A549 (cell line): ENCODE measurements at regions not wholly inside any gene's neighbourhood (a gene's known extent, or its start where the extent isn't known, plus 50 kb on each side); places are given as distances from the start of the nearest gene placed in this dataset.

Experiments used
- ATAC-seq, 2 experiments: fragments of 200-7000 bp in 1 of 2; fragments of >200 bp in 1 of 2; cut with Nextera tagmentation in 1 of 2; cut with Tn5 transposase in 1 of 2; 3 replicates each; pipeline versions ENCODE4 v1.8.0 to v1.9.1; 2018 to 2020; ENCODE audit warnings: mild to moderate bottlenecking in 1 of 2, moderate library complexity in 1 of 2
- CTCF ChIA-PET: fragments of 300-600 bp; sonication (Branson Sonifier 250); formaldehyde crosslinking; extraction: SDS; loops from one replicate; lab custom pipeline; 2021; ENCODE audit warnings: antibody characterized with exemption, inconsistent platforms; lab: Yijun Ruan, JAX
- POLR2A ChIA-PET: fragments of 350-600 bp; formaldehyde crosslinking; extraction: SDS; loops from one replicate; lab custom pipeline; 2021; ENCODE audit warnings: antibody characterized with exemption, inconsistent platforms; lab: Yijun Ruan, JAX
- DNase-seq, 2 experiments: peaks; one replicate each; pipeline versions ENCODE4 v3.0.0 to v3.0.0-alpha.2; 2011 to 2016; ENCODE audit warnings: low read depth in 1 of 2, low spot score in 1 of 2
- FAIRE-seq: peaks from 2 replicates; lab custom pipeline; 2011; peaks lifted over from hg19 to GRCh38; lab: Jason Lieb, UNC
- H3K27ac ChIP-seq, 2 experiments: fragments of >200 bp; sonication (Bioruptor Twin); formaldehyde crosslinking; 3 replicates each; pipeline ENCODE4 v1.5.1; 2016 to 2017
- H3K4me1 ChIP-seq: fragments of >200 bp; sonication (Bioruptor Twin); formaldehyde crosslinking; 3 replicates; pipeline ENCODE4 v1.6.1; 2016
- H3K4me2 ChIP-seq: fragments of >200 bp; sonication (Bioruptor Twin); formaldehyde crosslinking; 3 replicates; pipeline ENCODE4 v1.6.1; 2016
- H3K4me3 ChIP-seq: fragments of >200 bp; sonication (Bioruptor Twin); formaldehyde crosslinking; 3 replicates; pipeline ENCODE4 v1.5.1; 2016
- H3K9me3 ChIP-seq: fragments of >200 bp; sonication (Bioruptor Twin); formaldehyde crosslinking; 3 replicates; pipeline ENCODE4 v1.6.1; 2016
- BHLHE40 ChIP-seq: IDR thresholded peaks from 2 replicates; pipeline ENCODE4 v1.6.1; 2012; ENCODE audit warnings: low read depth, low read length, inconsistent platforms
- CBX2 ChIP-seq: fragments of 200-600 bp; sonication (generic); IDR thresholded peaks from 2 replicates; pipeline ENCODE4 v1.6.1; 2016; ENCODE audit warnings: low read depth, mild to moderate bottlenecking, borderline replicate concordance
- CBX8 ChIP-seq: fragments of 200-600 bp; sonication (generic); IDR thresholded peaks from 2 replicates; pipeline ENCODE4 v1.6.1; 2016
- CEBPB ChIP-seq, 2 experiments: fragments of >200 bp in 1 of 2; sonication (Bioruptor Twin) in 1 of 2; formaldehyde crosslinking in 1 of 2; IDR thresholded peaks; 2 replicates each; pipeline ENCODE4 v1.6.1; 2012 to 2016
- EHF ChIP-seq: fragments of 250-450 bp; sonication (Bioruptor Pico); IDR thresholded peaks from 2 replicates; pipeline ENCODE4 v1.5.0; 2020; ENCODE audit warnings: mild to moderate bottlenecking
- ESRRA ChIP-seq: fragments of 150-350 bp; IDR thresholded peaks from 2 replicates; pipeline ENCODE4 v1.6.1; 2014; ENCODE audit warnings: mild to moderate bottlenecking, low read length, borderline replicate concordance
- FOXS1 ChIP-seq: fragments of 250-450 bp; sonication (Bioruptor Pico); IDR thresholded peaks from 2 replicates; pipeline ENCODE4 v1.5.0; 2020; ENCODE audit warnings: mild to moderate bottlenecking, moderate library complexity
- HOXB13 ChIP-seq: fragments of 250-450 bp; sonication (Bioruptor Pico); IDR thresholded peaks from 2 replicates; pipeline ENCODE4 v1.5.0; 2020; ENCODE audit warnings: low read depth, mild to moderate bottlenecking, moderate library complexity
- HOXB5 ChIP-seq: fragments of 250-450 bp; sonication (Bioruptor Pico); IDR thresholded peaks from 2 replicates; pipeline ENCODE4 v1.5.0; 2020; ENCODE audit warnings: mild to moderate bottlenecking, moderate library complexity
- KDM5A ChIP-seq: fragments of 200-600 bp; sonication (generic); IDR thresholded peaks from 2 replicates; pipeline ENCODE4 v1.6.1; 2016; ENCODE audit warnings: antibody characterized with exemption, mild to moderate bottlenecking
- MAZ ChIP-seq: fragments of 150-350 bp; IDR thresholded peaks from 2 replicates; pipeline ENCODE4 v1.6.1; 2014; ENCODE audit warnings: antibody characterized with exemption, low read depth, low read length, borderline replicate concordance
- PHF8 ChIP-seq: fragments of 200-600 bp; sonication (generic); IDR thresholded peaks from 2 replicates; pipeline ENCODE4 v1.6.1; 2016; ENCODE audit warnings: low read depth, mild to moderate bottlenecking, antibody characterized with exemption, moderate library complexity, borderline replicate concordance
- POLR2AphosphoS2 ChIP-seq: conservative IDR thresholded peaks from 2 replicates; pipeline ENCODE4 v1.6.1; 2012; ENCODE audit warnings: low read length, improper control_type of control experiment, inconsistent platforms
- RAD21 ChIP-seq, 2 experiments: fragments of >200 bp in 1 of 2; sonication (Bioruptor Twin) in 1 of 2; formaldehyde crosslinking in 1 of 2; IDR thresholded peaks in 1 of 2; conservative IDR thresholded peaks in 1 of 2; 2 replicates in 1 of 2; 3 replicates in 1 of 2; pipeline ENCODE4 v1.6.1; 2012 to 2018; ENCODE audit warnings: inconsistent platforms in 1 of 2
- TP53 ChIP-seq: fragments of 250-450 bp; sonication (Bioruptor Pico); IDR thresholded peaks from 2 replicates; pipeline ENCODE4 v1.5.0; 2021; ENCODE audit warnings: mild to moderate bottlenecking, moderate library complexity
- ZC3H11A ChIP-seq: fragments of 450-650 bp; IDR thresholded peaks from 2 replicates; pipeline ENCODE4 v1.6.1; 2014; ENCODE audit warnings: antibody characterized with exemption, mild to moderate bottlenecking
- WGBS: methylation state at CpG from one replicate; pipeline ENCODE4 v1.1.6; 2017; ENCODE audit errors: missing lambda C conversion rate; 5-methylcytosine and 5-hydroxymethylcytosine counted together
- TF ChIP-seq, protein P1 (sequence below): IDR thresholded peaks from 2 replicates; pipeline ENCODE4 v1.6.1; 2012; ENCODE audit warnings: low read depth, borderline replicate concordance
- TF ChIP-seq, protein P2 (sequence below): fragments of 250-450 bp; sonication (Bioruptor Pico); IDR thresholded peaks from 2 replicates; pipeline ENCODE4 v1.5.0; 2020; ENCODE audit warnings: low read depth, mild to moderate bottlenecking, moderate library complexity
- TF ChIP-seq, protein P3 (sequence below): fragments of >200 bp; sonication (Bioruptor Twin); formaldehyde crosslinking; IDR thresholded peaks from 3 replicates; pipeline ENCODE4 v1.6.1; 2016
- TF ChIP-seq, protein P4 (sequence below): fragments of 250-450 bp; sonication (Bioruptor Pico); IDR thresholded peaks from 2 replicates; pipeline ENCODE4 v1.5.0; 2021; ENCODE audit warnings: mild to moderate bottlenecking, moderate library complexity, borderline replicate concordance

DNA sequence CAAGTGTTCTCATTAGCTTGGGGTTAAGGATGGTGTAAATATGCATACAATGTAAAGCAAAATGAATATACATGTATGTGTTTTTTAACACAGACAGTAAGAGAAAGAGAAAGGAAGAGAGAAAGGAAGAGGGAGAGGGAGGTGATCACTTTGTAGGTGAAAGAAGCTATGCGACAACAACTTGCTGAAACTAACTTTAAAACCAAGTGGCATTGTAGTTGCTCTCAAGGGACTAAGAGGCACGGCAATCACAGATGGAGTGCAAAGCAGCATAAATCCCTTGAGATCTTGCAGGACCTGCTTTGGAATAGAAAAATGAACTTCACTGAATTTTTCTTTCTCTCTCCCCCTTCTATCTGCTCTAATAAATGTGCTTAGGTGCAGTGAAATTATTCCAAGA lies 1665.0 kb upstream of the TENM3 start:
- no peak for TF ChIP-seq ZC3H11A
- TF ChIP-seq CBX2, result no peak
- TF ChIP-seq FOXS1 (CRISPR knock-in tag), result no peak
- POLR2A ChIA-PET, result no interaction called here

DNA sequence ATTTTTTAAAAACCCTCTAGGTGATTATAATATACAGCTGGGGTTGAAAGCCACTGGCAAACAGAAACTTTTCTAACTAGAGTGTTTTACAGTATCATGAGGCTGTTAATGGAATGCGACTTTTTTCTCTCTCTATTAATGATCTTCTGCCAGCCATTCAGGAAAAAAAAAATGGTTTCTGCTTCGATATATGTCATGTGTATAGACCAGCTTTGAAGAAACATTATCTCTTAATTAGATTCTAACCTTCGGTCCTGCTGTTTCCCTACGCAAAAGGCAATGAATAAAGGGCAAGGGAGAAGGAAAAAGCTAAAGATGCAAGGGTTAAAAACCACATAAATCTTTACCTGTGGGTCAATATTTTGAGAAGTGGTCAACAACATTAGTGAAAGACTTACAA lies 1662.1 kb upstream of the TENM3 start:
- Histone ChIP-seq H3K4me1 (no peaks in the 10 kb centered on the region), H3K4me2 (no peak overlapping the region), H3K27ac (no peak overlapping the region), H3K9me3 (no peaks in the 10 kb centered on the region), H3K4me3 (no peak overlapping the region)
- ChIA-PET POLR2A (no interaction called here), CTCF (no interaction called here)
- ATAC-seq, result no peak
- DNase-seq, result no peak
- TF ChIP-seq EHF (CRISPR knock-in tag) (no peak), CEBPB (IDR thresholded peaks at IDR 0.05) (no peak)
- no peak for FAIRE-seq
- 0% methylated on average over 4 of the region's 4 CpGs for WGBS

More for the DNA sequence above, 1665.0 kb upstream of the TENM3 start:
- H3K4me2 ChIP-seq, result no peak overlapping the region
- no peak for FAIRE-seq
- CTCF ChIA-PET, result no interaction called here
- no peak for ATAC-seq
- H3K9me3 ChIP-seq, result no peaks in the 10 kb centered on the region
- no peaks in the 10 kb centered on the region for H3K4me1 ChIP-seq
- 3% methylated on average over 2 of the region's 2 CpGs for WGBS
- H3K4me3 ChIP-seq, result no peak overlapping the region
- H3K27ac ChIP-seq, result no peak overlapping the region
- no peak for DNase-seq

DNA sequence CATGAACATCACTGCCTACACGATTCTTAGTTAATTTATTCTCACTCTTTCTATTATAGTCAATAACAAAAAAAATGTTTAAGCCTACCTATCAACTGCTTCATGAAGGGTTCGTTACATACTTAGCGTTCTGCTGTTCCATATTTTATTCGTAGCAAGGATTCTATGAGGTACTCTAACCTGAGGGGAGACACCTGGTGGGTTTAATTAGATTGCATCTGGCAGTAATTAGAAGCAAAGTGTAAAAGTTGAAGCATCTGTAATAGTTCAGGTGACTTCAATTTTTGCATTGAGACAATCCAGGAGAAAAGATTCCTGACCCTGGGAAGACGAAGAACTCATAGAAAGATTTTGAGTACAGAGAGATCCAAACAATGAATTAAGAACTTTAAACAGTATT lies 1655.8 kb upstream of the TENM3 start:
- WGBS, result 11% methylated on average over 5 of the region's 5 CpGs
- Histone ChIP-seq H3K4me1 (no peaks in the 10 kb centered on the region), H3K4me3 (no peak overlapping the region), H3K4me2 (no peak overlapping the region), H3K27ac (no peak overlapping the region)
- DNase-seq (no peak), FAIRE-seq (no peak)
- CTCF ChIA-PET, result no interaction called here
- TF ChIP-seq, protein P1, sequence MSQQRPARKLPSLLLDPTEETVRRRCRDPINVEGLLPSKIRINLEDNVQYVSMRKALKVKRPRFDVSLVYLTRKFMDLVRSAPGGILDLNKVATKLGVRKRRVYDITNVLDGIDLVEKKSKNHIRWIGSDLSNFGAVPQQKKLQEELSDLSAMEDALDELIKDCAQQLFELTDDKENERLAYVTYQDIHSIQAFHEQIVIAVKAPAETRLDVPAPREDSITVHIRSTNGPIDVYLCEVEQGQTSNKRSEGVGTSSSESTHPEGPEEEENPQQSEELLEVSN, result no peak
- no peak for TF ChIP-seq TP53 (CRISPR knock-in tag)
- TF ChIP-seq, protein P2, sequence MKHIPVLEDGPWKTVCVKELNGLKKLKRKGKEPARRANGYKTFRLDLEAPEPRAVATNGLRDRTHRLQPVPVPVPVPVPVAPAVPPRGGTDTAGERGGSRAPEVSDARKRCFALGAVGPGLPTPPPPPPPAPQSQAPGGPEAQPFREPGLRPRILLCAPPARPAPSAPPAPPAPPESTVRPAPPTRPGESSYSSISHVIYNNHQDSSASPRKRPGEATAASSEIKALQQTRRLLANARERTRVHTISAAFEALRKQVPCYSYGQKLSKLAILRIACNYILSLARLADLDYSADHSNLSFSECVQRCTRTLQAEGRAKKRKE (CRISPR knock-in tag), result no peak
- TF ChIP-seq, all 56 proteins: peak for 0
- ATAC-seq, result no peak
- no peaks in the 10 kb centered on the region for H3K9me3 ChIP-seq
- POLR2A ChIA-PET, result no interaction called here

DNA sequence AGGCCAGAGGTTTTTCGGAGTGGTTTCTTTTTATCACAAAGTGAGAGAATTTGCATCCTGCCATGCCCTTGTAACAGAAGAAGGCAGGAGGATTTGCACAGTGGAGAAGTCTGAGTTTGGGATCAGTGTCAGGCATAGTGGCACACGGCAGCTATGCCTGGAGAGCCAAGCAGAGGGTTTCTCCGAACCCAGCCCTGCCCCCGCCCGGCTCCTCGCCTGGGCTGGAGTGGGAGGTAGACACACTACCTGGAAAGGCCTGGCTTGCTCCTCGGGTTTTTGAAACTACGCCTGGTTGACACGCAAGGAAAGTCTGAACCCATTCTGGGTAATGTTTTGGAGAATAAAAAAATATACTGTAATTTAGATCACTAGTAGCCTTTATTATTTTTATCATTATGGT lies 1653.6 kb upstream of the TENM3 start:
- Histone ChIP-seq H3K9me3 (no peaks in the 10 kb centered on the region), H3K27ac (no peak overlapping the region), H3K4me1 (no peaks in the 10 kb centered on the region), H3K4me2 (no peak overlapping the region), H3K4me3 (no peak overlapping the region)
- CTCF ChIA-PET, result no interaction called here
- FAIRE-seq (no peak), DNase-seq (no peak), ATAC-seq (no peak)
- 23% methylated on average over 7 of the region's 9 CpGs for WGBS
- POLR2A ChIA-PET, result no interaction called here
- no peak for TF ChIP-seq CBX8
- TF ChIP-seq, protein P3, sequence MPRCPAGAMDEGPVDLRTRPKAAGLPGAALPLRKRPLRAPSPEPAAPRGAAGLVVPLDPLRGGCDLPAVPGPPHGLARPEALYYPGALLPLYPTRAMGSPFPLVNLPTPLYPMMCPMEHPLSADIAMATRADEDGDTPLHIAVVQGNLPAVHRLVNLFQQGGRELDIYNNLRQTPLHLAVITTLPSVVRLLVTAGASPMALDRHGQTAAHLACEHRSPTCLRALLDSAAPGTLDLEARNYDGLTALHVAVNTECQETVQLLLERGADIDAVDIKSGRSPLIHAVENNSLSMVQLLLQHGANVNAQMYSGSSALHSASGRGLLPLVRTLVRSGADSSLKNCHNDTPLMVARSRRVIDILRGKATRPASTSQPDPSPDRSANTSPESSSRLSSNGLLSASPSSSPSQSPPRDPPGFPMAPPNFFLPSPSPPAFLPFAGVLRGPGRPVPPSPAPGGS, result no peak
- no peak for TF ChIP-seq BHLHE40
- TF ChIP-seq, protein P4, sequence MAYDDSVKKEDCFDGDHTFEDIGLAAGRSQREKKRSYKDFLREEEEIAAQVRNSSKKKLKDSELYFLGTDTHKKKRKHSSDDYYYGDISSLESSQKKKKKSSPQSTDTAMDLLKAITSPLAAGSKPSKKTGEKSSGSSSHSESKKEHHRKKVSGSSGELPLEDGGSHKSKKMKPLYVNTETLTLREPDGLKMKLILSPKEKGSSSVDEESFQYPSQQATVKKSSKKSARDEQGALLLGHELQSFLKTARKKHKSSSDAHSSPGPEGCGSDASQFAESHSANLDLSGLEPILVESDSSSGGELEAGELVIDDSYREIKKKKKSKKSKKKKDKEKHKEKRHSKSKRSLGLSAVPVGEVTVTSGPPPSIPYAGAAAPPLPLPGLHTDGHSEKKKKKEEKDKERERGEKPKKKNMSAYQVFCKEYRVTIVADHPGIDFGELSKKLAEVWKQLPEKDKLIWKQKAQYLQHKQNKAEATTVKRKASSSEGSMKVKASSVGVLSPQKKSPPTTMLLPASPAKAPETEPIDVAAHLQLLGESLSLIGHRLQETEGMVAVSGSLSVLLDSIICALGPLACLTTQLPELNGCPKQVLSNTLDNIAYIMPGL, result no peak
- no peak for TF ChIP-seq PHF8
- no peak for TF ChIP-seq KDM5A
- no peak for TF ChIP-seq RAD21 (conservative IDR thresholded peaks at IDR 0.05 in 1 of 2, IDR thresholded peaks at IDR 0.05 in 1 of 2)
- no peak for TF ChIP-seq ESRRA
- no peak for TF ChIP-seq POLR2AphosphoS2
- no peak for TF ChIP-seq MAZ
- no peak for TF ChIP-seq HOXB5 (CRISPR knock-in tag)
- TF ChIP-seq HOXB13, result no peak
